ENCODE measurements at regions not wholly inside any gene's neighbourhood (a gene's known extent, or its start where the extent isn't known, plus 50 kb on each side); places are given as distances from the start of the nearest gene placed in this dataset.
"Not testable (repeated sequence)": the region's sequence is repeated elsewhere in the genome, so short reads cannot be mapped to it uniquely, and the experiment has no call there.

DNA sequence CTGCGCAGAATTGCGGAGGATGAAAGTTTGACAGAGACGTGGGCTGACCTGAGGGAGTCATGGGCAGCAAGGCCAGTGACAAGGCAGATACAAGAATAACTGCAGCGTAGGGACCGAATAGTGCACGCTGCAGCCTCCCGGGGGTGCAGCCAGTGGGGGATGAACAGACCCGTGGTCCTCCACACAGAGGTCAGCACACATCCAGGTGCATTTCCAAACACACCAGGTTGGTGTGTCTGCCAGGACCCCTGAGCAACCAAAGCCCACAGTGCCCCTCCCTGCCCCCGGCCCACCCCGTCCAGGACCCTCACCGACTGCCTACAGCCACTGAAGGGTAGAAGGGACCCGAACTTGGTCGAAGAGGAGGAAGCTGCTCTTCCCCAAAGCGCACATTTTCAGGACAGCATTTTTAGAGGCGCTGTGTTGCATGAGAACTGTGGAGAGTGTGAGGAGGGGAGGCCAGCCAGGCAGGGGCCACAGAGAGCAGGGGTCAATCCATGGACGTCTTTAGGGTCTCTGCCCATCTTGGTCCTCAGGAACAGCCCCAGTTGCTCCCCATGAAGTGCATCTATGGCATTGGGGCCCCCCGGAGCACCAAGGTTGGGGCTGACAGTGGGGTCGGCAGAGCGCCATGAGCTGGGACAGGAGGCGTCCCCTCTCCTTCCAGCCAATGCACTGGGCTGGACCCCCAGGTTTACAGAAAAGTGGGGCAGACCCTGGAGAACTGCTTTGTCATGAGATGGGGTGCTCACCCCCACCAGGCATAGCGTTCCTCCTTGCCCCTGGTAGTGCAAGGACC is 157.8 kb upstream of the AFDN start:
- in situ Hi-C loops (cut with HindIII; ENCODE audit: low sequenced_read_pairs) = no loop called here
- no peak overlapping the region for H3K4me3 ChIP-seq (ENCODE audit: low read depth, low read length)
- TF ChIP-seq CTCF (IDR thresholded peaks at IDR 0.05; ENCODE audit: low read depth, low read length) = no peak
- DNase-seq (ENCODE audit: low read depth, low spot score) = no peak

GRCh38 chr6:167669553-167669849 is 157.2 kb upstream of the AFDN start:
- in situ Hi-C loops (cut with HindIII; ENCODE audit: low sequenced_read_pairs) = no loop called here
- no peak for DNase-seq (ENCODE audit: low read depth, low spot score)
- H3K4me3 ChIP-seq (ENCODE audit: low read depth, low read length) = no peak overlapping the region
- TF ChIP-seq CTCF (IDR thresholded peaks at IDR 0.05; ENCODE audit: low read depth, low read length) = no peak

DNA sequence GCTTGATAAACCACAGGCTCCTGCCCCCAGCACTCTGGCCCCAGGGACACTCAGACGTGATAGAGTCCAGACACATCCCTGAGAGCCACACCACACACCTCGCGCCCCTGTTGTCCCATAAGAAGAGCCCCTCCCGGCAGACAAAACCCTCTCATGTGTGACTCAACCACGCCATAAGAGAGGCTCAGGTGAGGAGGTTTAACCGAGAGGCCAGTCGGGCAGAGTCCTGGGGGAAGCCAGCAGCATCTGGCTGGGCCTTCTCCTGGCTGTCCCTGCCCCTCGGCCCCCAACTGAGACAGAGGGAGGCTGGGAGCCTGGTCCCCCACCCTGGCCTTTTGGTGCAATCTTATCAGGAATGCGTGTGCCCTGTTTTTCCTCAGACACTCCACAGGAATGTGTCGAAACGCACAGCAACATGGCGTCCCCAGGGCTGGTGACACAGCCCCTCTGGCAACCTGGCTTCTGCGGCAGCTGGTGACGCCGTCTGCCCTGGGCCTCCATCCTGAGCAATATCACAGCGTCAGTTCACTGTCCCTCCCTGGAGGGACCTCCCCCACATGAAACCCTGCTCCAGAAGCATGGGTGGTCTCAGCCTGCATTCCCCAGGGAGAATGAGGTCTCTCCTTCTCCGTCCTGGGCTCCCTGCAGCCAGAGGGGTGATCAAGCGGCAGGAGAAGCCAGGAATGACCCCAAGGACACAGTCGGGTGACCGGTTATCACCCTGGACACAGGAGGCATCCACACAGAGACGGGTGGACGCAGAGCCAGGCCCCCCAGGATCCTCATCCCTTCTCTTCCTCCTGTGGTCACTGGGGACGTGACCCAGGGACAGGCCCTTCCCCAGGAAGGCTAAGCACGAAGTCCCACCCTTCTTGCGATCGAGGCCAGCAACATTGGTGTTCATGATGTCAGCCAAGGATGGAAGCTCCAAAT is 156.6 kb upstream of the AFDN start:
- no peak for DNase-seq (ENCODE audit: low read depth, low spot score)
- TF ChIP-seq CTCF (IDR thresholded peaks at IDR 0.05; ENCODE audit: low read depth, low read length) = no peak
- in situ Hi-C loops (cut with HindIII; ENCODE audit: low sequenced_read_pairs) = no loop called here

DNA sequence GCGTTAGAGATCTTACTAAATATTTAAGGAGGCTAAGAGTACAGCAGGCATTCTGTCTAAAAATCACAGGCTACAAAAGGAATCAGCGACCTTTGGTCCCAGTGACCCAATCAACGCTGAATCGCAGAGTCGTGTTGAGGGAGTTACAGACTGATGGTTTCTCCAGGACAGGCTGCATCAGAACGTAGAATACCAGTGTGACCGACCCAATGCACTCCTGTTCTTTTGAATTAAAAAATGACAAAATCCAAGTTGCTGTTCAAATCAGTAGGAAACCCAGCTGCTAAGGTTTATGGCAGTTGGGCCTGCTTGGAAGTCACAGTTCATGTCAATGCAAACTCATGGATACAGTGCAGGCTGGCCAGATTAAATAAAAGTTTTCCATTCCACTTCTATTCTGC is 155.8 kb upstream of the AFDN start:
- TF ChIP-seq CTCF (IDR thresholded peaks at IDR 0.05; ENCODE audit: low read depth, low read length) = no peak
- in situ Hi-C loops (cut with HindIII; ENCODE audit: low sequenced_read_pairs) = no loop called here
- no peak overlapping the region for H3K4me3 ChIP-seq (ENCODE audit: low read depth, low read length)
- DNase-seq (ENCODE audit: low read depth, low spot score) = no peak

More for the DNA sequence above, 156.6 kb upstream of the AFDN start:
- no peak overlapping the region for H3K4me3 ChIP-seq (ENCODE audit: low read depth, low read length)

DNA sequence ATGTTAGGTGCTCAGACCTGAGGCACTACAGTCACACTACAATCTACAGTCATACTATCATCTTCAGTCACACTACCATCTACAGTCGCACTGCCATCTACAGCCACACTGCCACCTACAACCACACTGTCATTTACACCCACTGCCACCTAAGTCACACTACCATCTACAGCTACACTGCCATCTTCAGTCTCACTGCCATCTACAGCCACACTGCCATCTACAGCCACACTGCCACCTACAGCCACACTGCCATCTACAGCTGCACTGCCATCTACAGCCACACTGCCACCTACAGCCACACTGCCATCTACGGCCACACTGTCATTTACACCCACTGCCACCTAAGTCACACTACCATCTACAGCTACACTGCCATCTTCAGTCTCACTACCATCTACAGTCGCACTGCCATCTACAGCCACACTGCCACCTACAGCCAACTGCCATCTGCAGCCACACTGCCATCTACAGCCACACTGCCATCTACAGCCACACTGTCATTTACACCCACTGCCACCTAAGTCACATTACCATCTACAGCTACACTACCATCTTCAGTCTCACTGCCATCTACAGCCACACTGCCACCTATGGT is 155.2 kb upstream of the AFDN start:
- DNase-seq (ENCODE audit: low read depth, low spot score); H3K4me3 ChIP-seq (ENCODE audit: low read depth, low read length); in situ Hi-C loops (cut with HindIII; ENCODE audit: low sequenced_read_pairs): not testable (repeated sequence)

- DNase-seq (ENCODE audit: low read depth, low spot score) = no peak
- H3K4me3 ChIP-seq (ENCODE audit: low read depth, low read length) = no peak overlapping the region
- TF ChIP-seq CTCF (IDR thresholded peaks at IDR 0.05; ENCODE audit: low read depth, low read length) = no peak
- in situ Hi-C loops (cut with HindIII; ENCODE audit: low sequenced_read_pairs) = no loop called here
Observed at GRCh38 chr6:167671977-167672687, 154.6 kb upstream of the AFDN start.

All from astrocyte of the spinal cord (primary cell).